H1 (cell line): ENCODE measurements at regions not wholly inside any gene's neighbourhood (a gene's known extent, or its start where the extent isn't known, plus 50 kb on each side); places are given as distances from the start of the nearest gene placed in this dataset.

Source experiments
- CTCF ChIA-PET: fragments of 300-600 bp; sonication (Branson Sonifier 250); formaldehyde crosslinking; loops from one replicate; lab custom pipeline; 2021; ENCODE audit not compliant: partially characterized antibody; lab: Charles Lee
- POLR2A ChIA-PET: fragments of 300-600 bp; sonication (Branson Sonifier 250); formaldehyde crosslinking; loops from one replicate; lab custom pipeline; 2021; ENCODE audit warnings: inconsistent platforms; ENCODE audit not compliant: partially characterized antibody; lab: Charles Lee
- DNase-seq, 2 experiments: peaks; one replicate each; pipeline versions ENCODE4 v3.0.0 to v3.0.0-alpha.2; 2010 to 2022; ENCODE audit warnings: low spot score in 2 of 2, low read depth in 1 of 2, mixed read lengths in 1 of 2
- FAIRE-seq: peaks from 2 replicates; lab custom pipeline; 2011; peaks lifted over from hg19 to GRCh38; lab: Jason Lieb, UNC
- H2AFZ ChIP-seq: 2 replicates; pipeline ENCODE4 v1.8.1; 2012; ENCODE audit warnings: low read length, inconsistent platforms
- H2AK5ac ChIP-seq: 2 replicates; pipeline ENCODE4 v1.6.1; 2013; ENCODE audit warnings: low read depth, low read length
- H2BK120ac ChIP-seq: replicated peaks from 2 replicates; pipeline ENCODE3; 2013; ENCODE audit warnings: low read depth, low read length, inconsistent platforms
- H2BK12ac ChIP-seq: 2 replicates; pipeline ENCODE4 v1.6.1; 2013; ENCODE audit warnings: low read depth, low read length
- H2BK15ac ChIP-seq: 2 replicates; pipeline ENCODE4 v1.6.1; 2013; ENCODE audit warnings: low read length
- H2BK20ac ChIP-seq: 2 replicates; pipeline ENCODE4 v1.6.1; 2013; ENCODE audit warnings: low read length
- H2BK5ac ChIP-seq: 2 replicates; pipeline ENCODE4 v1.6.1; 2013; ENCODE audit warnings: low read depth, low read length
- H3K14ac ChIP-seq: 2 replicates; pipeline ENCODE4 v1.6.1; 2013; ENCODE audit warnings: inconsistent platforms; ENCODE audit not compliant: insufficient read length
- H3K18ac ChIP-seq: 2 replicates; pipeline ENCODE4 v1.6.1; 2013; ENCODE audit warnings: low read length; ENCODE audit errors: extremely low read depth
- H3K23ac ChIP-seq: 2 replicates; pipeline ENCODE4 v1.6.1; 2013; ENCODE audit warnings: inconsistent platforms; ENCODE audit not compliant: insufficient read length
- H3K23me2 ChIP-seq: 2 replicates; pipeline ENCODE4 v1.6.1; 2013; ENCODE audit warnings: low read depth, low read length
- H3K27ac ChIP-seq: 2 replicates; pipeline ENCODE4 v1.6.1; 2011; ENCODE audit warnings: low read depth, low read length, inconsistent platforms
- H3K27me3 ChIP-seq, 4 experiments: replicated peaks in 1 of 4; 1 replicate in 1 of 4; 2 replicates in 3 of 4; pipeline versions ENCODE4 v1.6.1 to v1.8.1; 2011 to 2013; ENCODE audit warnings: low read length in 3 of 4, mild to moderate bottlenecking in 3 of 4, inconsistent platforms in 2 of 4, mixed read lengths in 2 of 4, moderate library complexity in 1 of 4; ENCODE audit not compliant: control insufficient read depth in 3 of 4, insufficient read depth in 3 of 4; ENCODE audit errors: extremely low read depth in 1 of 4
- H3K36me3 ChIP-seq, 4 experiments: 2 replicates each; pipeline versions ENCODE4 v1.6.1 to v1.8.1; 2011 to 2013; ENCODE audit warnings: mild to moderate bottlenecking in 4 of 4, low read length in 3 of 4, moderate library complexity in 2 of 4, control low read depth in 1 of 4, inconsistent platforms in 1 of 4; ENCODE audit not compliant: insufficient read depth in 4 of 4, control insufficient read depth in 2 of 4
- H3K4ac ChIP-seq: replicated peaks from 2 replicates; pipeline ENCODE3; 2013; ENCODE audit warnings: low read length, low read depth, mixed read lengths, inconsistent platforms; ENCODE audit not compliant: insufficient read length
- H3K4me1 ChIP-seq, 4 experiments: replicated peaks in 1 of 4; 1 replicate in 1 of 4; 2 replicates in 3 of 4; pipeline versions ENCODE4 v1.6.1 to v1.8.1; 2011 to 2013; ENCODE audit warnings: low read length in 3 of 4, inconsistent platforms in 2 of 4, mixed read lengths in 1 of 4; ENCODE audit not compliant: insufficient read depth in 4 of 4, control insufficient read depth in 3 of 4
- H3K4me2 ChIP-seq, 2 experiments: 2 replicates each; pipeline versions ENCODE4 v1.6.1 to v1.8.1; 2011 to 2013; ENCODE audit warnings: low read depth in 2 of 2, low read length in 2 of 2, control low read depth in 1 of 2, inconsistent platforms in 1 of 2, mild to moderate bottlenecking in 1 of 2; ENCODE audit not compliant: insufficient read depth in 1 of 2
- H3K4me3 ChIP-seq, 4 experiments: fragments of 200-600, 300-600 bp in 1 of 4; sonication (generic), shearing (Covaris generic), sonication (Bioruptor Twin) in 1 of 4; 2 replicates each; pipeline versions ENCODE4 v1.5.1 to v1.8.1; 2011 to 2016; ENCODE audit warnings: low read length in 4 of 4, low read depth in 3 of 4, control low read depth in 2 of 4, inconsistent platforms in 2 of 4, mild to moderate bottlenecking in 2 of 4, mixed read lengths in 1 of 4, moderate library complexity in 1 of 4; ENCODE audit not compliant: insufficient read depth in 2 of 4; ENCODE audit errors: extremely low read depth in 1 of 4
- H3K56ac ChIP-seq: replicated peaks from 2 replicates; pipeline ENCODE3; 2013; ENCODE audit warnings: low read depth, mild to moderate bottlenecking, mixed read lengths, low read length, inconsistent platforms; ENCODE audit not compliant: insufficient read length
- H3K79me1 ChIP-seq: 2 replicates; pipeline ENCODE4 v1.6.1; 2013; ENCODE audit warnings: low read depth, low read length, control low read depth
- H3K79me2 ChIP-seq, 2 experiments: 2 replicates each; pipeline versions ENCODE4 v1.6.1 to v1.8.1; 2012 to 2013; ENCODE audit warnings: low read length in 2 of 2, mild to moderate bottlenecking in 2 of 2, inconsistent platforms in 1 of 2; ENCODE audit not compliant: insufficient read depth in 2 of 2, control insufficient read depth in 1 of 2
- H3K9ac ChIP-seq, 4 experiments: replicated peaks in 1 of 4; 1 replicate in 1 of 4; 2 replicates in 3 of 4; pipeline versions ENCODE4 v1.6.1 to v1.8.1; 2011 to 2013; ENCODE audit warnings: low read depth in 3 of 4, low read length in 3 of 4, control low read depth in 2 of 4, mild to moderate bottlenecking in 2 of 4, moderate library complexity in 2 of 4, inconsistent platforms in 1 of 4; ENCODE audit errors: extremely low read depth in 1 of 4
- H3K9me3 ChIP-seq, 2 experiments: 2 replicates each; pipeline versions ENCODE4 v1.6.1 to v1.8.1; 2012 to 2013; ENCODE audit warnings: mild to moderate bottlenecking in 2 of 2, moderate library complexity in 2 of 2, control low read depth in 1 of 2, inconsistent platforms in 1 of 2, low read depth in 1 of 2, low read length in 1 of 2, mixed read lengths in 1 of 2; ENCODE audit not compliant: insufficient read depth in 2 of 2
- H4K20me1 ChIP-seq, 2 experiments: replicated peaks in 1 of 2; 2 replicates each; pipeline versions ENCODE3 to v1.8.1; 2011 to 2013; ENCODE audit warnings: inconsistent platforms in 2 of 2, low read length in 2 of 2, mild to moderate bottlenecking in 1 of 2; ENCODE audit not compliant: insufficient read depth in 2 of 2, control insufficient read depth in 1 of 2
- H4K5ac ChIP-seq: 2 replicates; pipeline ENCODE4 v1.6.1; 2013; ENCODE audit warnings: low read length, low read depth, mixed read lengths, inconsistent platforms; ENCODE audit not compliant: insufficient read length
- H4K8ac ChIP-seq: 2 replicates; pipeline ENCODE4 v1.8.0; 2013; ENCODE audit warnings: mild to moderate bottlenecking, moderate library complexity, low read length, inconsistent platforms; ENCODE audit not compliant: insufficient read depth; ENCODE audit errors: extremely low read depth
- H4K91ac ChIP-seq: replicated peaks from 2 replicates; pipeline ENCODE3; 2013; ENCODE audit warnings: low read length, mixed read lengths, inconsistent platforms; ENCODE audit not compliant: insufficient read length
- ATF3 ChIP-seq: IDR thresholded peaks from 2 replicates; pipeline ENCODE4 v1.6.1; 2011; ENCODE audit warnings: low read depth, mild to moderate bottlenecking, low read length; ENCODE audit not compliant: insufficient read depth
- BRCA1 ChIP-seq: IDR thresholded peaks from 2 replicates; pipeline ENCODE4 v1.6.1; 2012; ENCODE audit warnings: low read depth, low read length, improper control_type of control experiment
- GABPA ChIP-seq: IDR thresholded peaks from 2 replicates; pipeline ENCODE4 v1.6.1; 2011; ENCODE audit warnings: mild to moderate bottlenecking, low read length, moderate library complexity, borderline replicate concordance; ENCODE audit not compliant: insufficient read depth
- PHF8 ChIP-seq: fragments of 200-600 bp; sonication (generic); conservative IDR thresholded peaks from 2 replicates; pipeline ENCODE4 v1.7.1; 2012; ENCODE audit warnings: low read depth, mild to moderate bottlenecking, inconsistent platforms, low read length, moderate library complexity
- RFX5 ChIP-seq: IDR thresholded peaks from 2 replicates; pipeline ENCODE4 v1.6.1; 2011; ENCODE audit warnings: low read depth, low read length, improper control_type of control experiment, borderline replicate concordance
- RNF2 ChIP-seq: fragments of 200-900, 300-1000 bp; sonication (generic); IDR thresholded peaks from 2 replicates; pipeline ENCODE4 v1.7.1; 2016; ENCODE audit warnings: borderline replicate concordance, low read depth, mild to moderate bottlenecking, antibody characterized with exemption, low read length; ENCODE audit not compliant: poor library complexity, severe bottlenecking; ENCODE audit errors: missing control alignments
- SUZ12 ChIP-seq: fragments of 200-600 bp; sonication (generic); IDR thresholded peaks from 2 replicates; pipeline ENCODE4 v1.6.1; 2012; ENCODE audit warnings: mild to moderate bottlenecking, inconsistent platforms, low read length, moderate library complexity, mixed read lengths
- USF2 ChIP-seq: IDR thresholded peaks from 2 replicates; pipeline ENCODE4 v1.6.1; 2011; ENCODE audit warnings: low read length, improper control_type of control experiment
- WGBS, 2 experiments: shearing (Covaris generic) in 1 of 2; methylation state at CpG; one replicate each; pipeline versions ENCODE4 v1.1.6 to v1.1.7; 2013 to 2015; ENCODE audit warnings: low lambda C conversion rate in 2 of 2, mixed read lengths in 2 of 2, inconsistent platforms in 1 of 2, low coverage in 1 of 2, missing lambda C conversion rate in 1 of 2; ENCODE audit not compliant: insufficient replicate concordance in 2 of 2, insufficient coverage in 1 of 2, insufficient read length in 1 of 2; ENCODE audit errors: extremely low coverage in 1 of 2, missing lambda C conversion rate in 1 of 2; 5-methylcytosine and 5-hydroxymethylcytosine counted together

GRCh38 chr5:147081311-147081764 lies 153.5 kb upstream of the STK32A start:
- no peak overlapping the region for H2BK120ac ChIP-seq
- no peak overlapping the region for H3K4ac ChIP-seq
- peak overlapping the region; percentile 68; the same call in 1 of the 2 replicates for H2AFZ ChIP-seq
- DNase-seq (no peak), FAIRE-seq (no peak)
- POLR2A ChIA-PET: no interaction called here
- H3K4me2 ChIP-seq: no peak overlapping the region
- CTCF ChIA-PET: no interaction called here
- no peak overlapping the region for H3K56ac ChIP-seq
- no peaks in the 10 kb centered on the region for H3K23me2 ChIP-seq
- H3K4me1 ChIP-seq: no peaks in the 10 kb centered on the region
- no peak overlapping the region for H3K9ac ChIP-seq
- no peak overlapping the region for H4K5ac ChIP-seq
- H4K20me1 ChIP-seq: no peaks in the 10 kb centered on the region
- no peaks in the 10 kb centered on the region for H3K9me3 ChIP-seq
- H2BK20ac ChIP-seq: no peak overlapping the region
- H3K4me3 ChIP-seq: no peak overlapping the region
- no peak overlapping the region for H4K91ac ChIP-seq
- 78% methylated on average over 8 of the region's 8 CpGs; no CpG with 5 or more reads in 1 of the 2 experiments for WGBS, 2 experiments
- H3K23ac ChIP-seq: no peak overlapping the region
- H2BK15ac ChIP-seq: no peak overlapping the region
- no peaks in the 10 kb centered on the region for H3K36me3 ChIP-seq
- no peaks in the 10 kb centered on the region for H3K79me2 ChIP-seq
- no peak overlapping the region for H2BK5ac ChIP-seq
- no peak for TF ChIP-seq RFX5
- TF ChIP-seq USF2: no peak
- TF ChIP-seq SUZ12: no peak
- TF ChIP-seq RNF2: no peak
- TF ChIP-seq ATF3: no peak
- no peak for TF ChIP-seq PHF8
- no peak for TF ChIP-seq GABPA
- no peak for TF ChIP-seq BRCA1
- no peaks in the 10 kb centered on the region for H3K79me1 ChIP-seq
- no peak overlapping the region for H2AK5ac ChIP-seq
- no peak overlapping the region for H3K18ac ChIP-seq
- H3K14ac ChIP-seq: no peak overlapping the region
- no peak overlapping the region; the same call in 1 of the 2 replicates for H2BK12ac ChIP-seq
- no peaks in the 10 kb centered on the region for H3K27me3 ChIP-seq
- H4K8ac ChIP-seq: no peak overlapping the region
- H3K27ac ChIP-seq: no peak overlapping the region
